D721Med (cell line): ENCODE measurements at regions not wholly inside any gene's neighbourhood (a gene's known extent, or its start where the extent isn't known, plus 50 kb on each side); places are given as distances from the start of the nearest gene placed in this dataset.

Experiments used
- DNase-seq: peaks from one replicate; pipeline ENCODE4 v3.0.0; 2011; ENCODE audit warnings: low spot score; ENCODE audit not compliant: insufficient read length
- FAIRE-seq: peaks from 2 replicates; lab custom pipeline; 2011; peaks lifted over from hg19 to GRCh38; lab: Jason Lieb, UNC
- CTCF ChIP-seq: IDR thresholded peaks from 2 replicates; pipeline ENCODE4 v1.5.1; 2012; ENCODE audit warnings: mild to moderate bottlenecking, control low read depth; ENCODE audit not compliant: insufficient read depth; ENCODE audit errors: missing control alignments

GRCh38 chr6:113318575-113318917, 538.6 kb upstream of the MARCKS start:
- FAIRE-seq (no peak), DNase-seq (no peak)
- no peak for TF ChIP-seq CTCF

GRCh38 chr6:113320653-113321052, 536.5 kb upstream of the MARCKS start:
- no peak for TF ChIP-seq CTCF
- FAIRE-seq, result no peak
- no peak for DNase-seq

- TF ChIP-seq CTCF, result no peak
- FAIRE-seq, result no peak
Measured at GRCh38 chr6:113326781-113327180, 530.4 kb upstream of the MARCKS start.

GRCh38 chr6:113328886-113329381, 528.2 kb upstream of the MARCKS start:
- DNase-seq, result no peak
- FAIRE-seq, result no peak
- TF ChIP-seq CTCF, result no peak

More at GRCh38 chr6:113326781-113327180, 530.4 kb upstream of the MARCKS start:
- no peak for DNase-seq

GRCh38 chr6:113329942-113330635, 527.1 kb upstream of the MARCKS start:
- DNase-seq, result no peak
- FAIRE-seq, result no peak

GRCh38 chr6:113330636-113330946, 526.6 kb upstream of the MARCKS start:
- TF ChIP-seq CTCF, result no peak
- no peak for FAIRE-seq

More at GRCh38 chr6:113329942-113330635, 527.1 kb upstream of the MARCKS start:
- no peak for TF ChIP-seq CTCF

GRCh38 chr6:113331021-113331420, 526.1 kb upstream of the MARCKS start:
- TF ChIP-seq CTCF, result no peak
- FAIRE-seq (no peak), DNase-seq (no peak)

More at GRCh38 chr6:113330636-113330946, 526.6 kb upstream of the MARCKS start:
- DNase-seq, result no peak
